Activated CD8-positive, alpha-beta memory T cell treated with anti-CD3 and anti-CD28 coated beads for 1 hour (primary cell): ENCODE measurements at regions not wholly inside any gene's neighbourhood (a gene's known extent, or its start where the extent isn't known, plus 50 kb on each side); places are given as distances from the start of the nearest gene placed in this dataset.

Source experiments
- DNase-seq, 2 donors: peaks; one replicate each; pipeline ENCODE4 v3.0.0-alpha.2; 2020; ENCODE audit warnings: low read depth in 1 of 2; ENCODE audit errors: extremely low read depth in 1 of 2

DNA sequence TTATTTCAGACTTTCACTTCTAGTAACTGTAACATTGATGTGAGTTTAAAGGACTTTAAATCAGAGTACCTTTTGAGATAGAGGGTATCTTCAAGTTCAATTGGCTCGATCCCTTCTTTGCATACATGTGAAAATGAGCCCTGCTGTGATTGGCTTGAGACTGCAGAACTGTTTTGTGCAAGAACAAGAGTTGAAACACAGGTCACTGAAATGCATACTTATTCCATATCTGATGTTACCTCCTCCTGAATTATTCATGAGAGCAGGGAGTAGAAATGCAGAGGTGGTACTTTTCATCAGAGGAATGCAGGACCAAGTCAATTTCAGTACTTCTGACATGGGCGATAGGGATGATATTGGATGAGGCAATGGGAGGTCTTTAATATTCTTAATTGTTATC, 459.5 kb downstream of the TLR4 start:
- DNase-seq = no peak

DNA sequence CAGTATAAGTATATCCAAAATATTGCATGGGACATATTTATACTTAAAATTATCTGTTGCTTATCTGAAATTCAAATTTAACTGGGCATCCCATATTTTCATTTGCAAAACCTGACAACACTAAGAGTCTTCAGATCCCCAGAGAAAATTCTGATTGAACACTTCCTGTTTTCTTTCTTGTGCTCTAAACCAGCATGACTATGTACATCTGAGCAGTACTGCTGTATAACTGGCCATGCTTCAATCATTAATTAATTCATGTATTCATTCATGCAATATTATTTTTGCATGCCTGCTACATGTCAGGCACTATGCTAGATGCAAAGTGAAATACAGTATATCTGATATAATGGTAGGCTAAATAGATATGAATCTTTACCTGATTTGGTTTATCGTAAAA, 461.2 kb downstream of the TLR4 start:
- no peak for DNase-seq

DNA sequence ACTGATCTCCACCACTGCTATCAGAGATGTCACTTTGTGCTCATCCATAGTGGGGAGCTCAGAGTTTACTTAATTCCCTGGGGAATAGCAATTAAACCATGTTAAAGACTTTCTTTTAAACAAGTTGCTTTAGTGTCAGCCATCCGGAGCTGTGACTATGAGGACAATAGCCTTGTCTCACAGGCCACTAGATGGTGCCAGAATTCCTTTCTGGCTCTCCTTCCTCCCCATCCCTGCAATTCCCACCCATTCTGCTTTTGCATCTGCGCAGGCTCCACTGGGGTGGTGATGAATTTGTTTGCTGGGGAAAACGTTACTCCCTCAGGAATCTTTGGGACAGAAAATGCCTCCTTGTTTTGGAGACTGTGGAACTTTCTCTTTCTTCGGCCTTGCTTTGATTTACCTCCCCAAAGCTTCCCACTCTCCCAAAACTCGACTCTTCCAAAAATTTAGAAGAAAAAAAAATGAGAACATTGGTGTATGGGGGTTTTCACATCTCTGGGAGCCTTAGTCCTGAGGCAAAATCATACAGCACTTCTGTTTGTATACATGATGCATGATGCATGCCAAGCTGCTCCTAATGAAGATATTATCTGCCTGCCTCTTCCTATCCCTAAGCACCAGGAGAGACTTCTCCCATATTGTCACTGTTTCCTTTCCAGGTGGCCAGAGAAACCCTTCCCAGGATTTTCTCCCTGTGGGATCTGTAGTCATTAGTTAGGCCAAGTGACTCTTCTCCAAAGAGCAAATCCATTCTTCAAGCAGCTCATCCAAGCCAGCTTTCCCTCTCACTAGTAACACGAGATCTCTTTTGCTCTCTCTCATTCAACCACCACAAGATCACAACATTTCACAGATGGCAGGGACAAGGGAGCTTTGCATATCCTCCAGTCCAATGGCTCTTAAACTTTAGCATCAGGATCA, 466.1 kb downstream of the TLR4 start:
- no peak for DNase-seq

DNA sequence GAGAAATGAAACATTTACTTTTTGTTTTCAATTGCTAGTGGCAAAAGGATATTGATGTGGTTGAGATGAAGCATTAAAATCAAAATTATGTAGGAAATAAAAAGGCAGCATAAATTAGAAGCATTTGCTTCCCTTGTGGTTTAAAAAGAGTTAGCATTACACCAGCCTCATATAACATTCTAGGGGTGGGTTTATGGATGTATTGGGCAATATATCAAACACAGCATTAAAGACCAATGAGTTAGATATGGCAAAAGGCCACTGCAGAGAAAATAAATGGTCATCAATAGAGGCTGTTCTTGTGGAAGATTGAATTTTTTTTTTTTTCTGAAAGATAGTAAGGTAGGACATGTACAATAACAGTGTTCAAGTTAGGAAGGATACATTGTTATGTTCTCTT, 473.0 kb downstream of the TLR4 start:
- DNase-seq = no peak

DNA sequence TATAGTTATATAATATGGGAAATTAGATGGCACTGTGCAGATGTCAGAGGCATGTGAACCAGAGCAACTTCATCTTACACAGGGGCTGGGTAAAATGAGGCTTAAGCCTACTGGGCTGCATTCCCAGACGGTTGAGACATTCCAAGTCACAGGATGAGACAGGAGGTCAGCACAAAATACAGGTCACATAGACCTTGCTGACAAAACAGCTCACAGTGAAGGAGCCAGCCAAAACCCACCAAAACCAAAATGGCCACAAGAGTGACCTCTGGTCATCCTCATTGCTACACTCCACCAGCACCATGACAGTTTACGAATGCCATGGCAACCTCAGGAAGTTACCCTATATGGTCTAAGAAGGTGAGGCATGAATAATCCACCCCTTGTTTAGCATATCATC, 479.4 kb downstream of the TLR4 start:
- DNase-seq = no peak

DNA sequence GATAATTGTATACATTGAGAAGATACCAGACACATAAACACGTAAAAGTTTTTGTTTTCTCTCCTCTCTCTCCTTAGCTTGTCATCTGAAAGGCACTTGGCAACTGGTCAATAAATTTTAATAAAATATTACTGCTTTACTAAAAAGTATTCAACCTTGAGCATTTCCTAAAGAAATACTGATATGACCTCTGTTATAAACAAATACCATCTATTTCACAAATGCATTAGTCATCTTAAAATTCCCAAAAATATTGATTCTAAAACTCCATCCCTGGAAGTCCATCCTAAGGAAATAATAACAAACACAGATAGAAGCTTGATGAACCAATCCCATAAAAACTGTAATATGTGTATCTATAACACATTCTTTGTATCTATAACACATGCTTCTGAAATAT, 483.2 kb downstream of the TLR4 start:
- DNase-seq = no peak

DNA sequence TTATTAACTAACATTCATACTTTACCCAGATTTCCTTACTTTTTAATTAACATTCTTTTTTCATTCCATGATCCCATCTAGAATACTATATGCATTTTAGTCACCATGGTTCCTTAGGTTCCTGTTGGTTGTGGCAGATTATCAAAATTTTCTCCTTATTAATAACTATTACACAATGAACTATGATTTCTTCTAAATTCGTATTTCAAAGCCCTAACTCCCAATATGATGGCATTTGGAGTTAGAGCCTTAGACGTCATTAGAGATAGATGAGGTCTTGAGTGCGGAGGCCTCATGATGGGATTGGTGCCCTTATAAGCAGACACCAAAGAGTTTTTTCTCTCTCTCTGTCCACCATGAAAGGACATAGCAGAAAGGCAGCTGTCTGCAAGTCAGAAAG, 485.4 kb downstream of the TLR4 start:
- DNase-seq = no peak

DNA sequence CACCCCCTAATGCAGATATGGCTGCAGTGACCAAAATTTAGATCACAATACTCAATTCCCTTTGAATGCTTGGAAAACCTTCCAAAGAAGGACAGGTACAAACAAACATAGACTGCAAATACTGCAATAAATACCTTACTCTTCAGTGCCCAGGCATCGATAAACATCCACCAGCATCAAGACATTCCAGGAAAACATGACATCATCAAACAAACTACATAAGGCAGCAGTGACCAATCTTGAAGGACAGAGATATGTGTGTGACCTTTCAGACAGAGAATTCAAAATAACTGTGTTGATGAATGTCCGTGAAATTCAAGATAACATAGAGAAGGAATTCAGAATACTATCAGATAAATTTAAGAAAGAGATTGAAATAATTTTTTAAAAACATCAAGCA, 488.6 kb downstream of the TLR4 start:
- DNase-seq = no peak

DNA sequence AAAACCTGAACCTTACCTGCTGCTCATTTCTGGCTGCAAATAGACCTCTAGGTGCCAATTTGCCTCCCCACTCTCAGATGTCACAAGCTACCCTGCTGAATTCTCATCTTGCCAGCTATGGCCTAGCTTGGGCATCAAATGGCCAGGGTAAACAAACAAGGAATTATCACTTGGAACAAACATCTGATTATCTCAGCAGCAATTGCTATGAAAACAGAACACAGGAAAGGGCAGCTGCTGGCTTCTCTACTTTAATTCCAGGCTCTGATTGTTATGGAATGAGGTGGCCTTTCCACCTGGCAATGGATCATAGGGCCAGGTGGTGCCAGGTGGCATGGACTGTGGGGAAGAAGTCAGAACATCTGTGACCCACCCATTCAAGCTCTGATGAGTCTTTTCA, 505.1 kb downstream of the TLR4 start:
- no peak for DNase-seq

DNA sequence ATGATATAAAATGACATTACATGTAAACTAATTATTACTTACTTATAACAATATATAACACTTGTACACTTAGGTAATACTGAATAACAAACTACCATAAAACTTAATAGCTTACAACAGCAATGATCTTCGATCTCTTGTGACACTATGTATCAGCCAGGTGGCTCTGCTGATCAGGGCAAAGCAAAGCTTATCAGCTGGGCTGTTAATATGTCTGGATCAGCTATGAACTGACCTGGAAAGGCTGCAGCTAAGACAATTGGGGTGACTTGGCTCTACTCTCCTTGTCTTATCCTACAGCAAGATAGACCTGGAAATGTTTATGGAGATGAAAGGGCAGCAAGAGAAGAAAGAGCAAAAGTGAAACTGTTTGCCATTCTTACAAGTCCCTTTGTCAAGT, 511.3 kb downstream of the TLR4 start:
- DNase-seq = no peak

DNA sequence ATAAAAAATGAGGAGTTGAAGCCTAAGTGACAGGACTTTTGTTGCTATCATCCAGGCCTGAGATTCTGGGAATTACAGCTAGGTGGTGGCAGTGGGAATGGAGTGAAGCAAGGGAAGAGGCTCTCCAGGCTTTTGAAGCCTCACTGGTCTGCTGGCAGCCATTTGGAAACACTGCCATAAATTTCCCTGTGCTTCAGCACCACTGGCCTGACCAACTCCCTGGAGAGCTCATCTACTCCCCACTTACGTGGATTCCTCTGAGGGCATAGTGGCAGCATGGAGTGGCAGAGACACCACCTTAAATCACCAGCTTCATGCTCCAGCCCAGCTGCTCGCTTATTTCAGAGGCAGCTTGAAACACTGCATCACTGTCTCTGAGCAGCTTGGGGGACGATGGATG, 518.2 kb downstream of the TLR4 start:
- DNase-seq = no peak

DNA sequence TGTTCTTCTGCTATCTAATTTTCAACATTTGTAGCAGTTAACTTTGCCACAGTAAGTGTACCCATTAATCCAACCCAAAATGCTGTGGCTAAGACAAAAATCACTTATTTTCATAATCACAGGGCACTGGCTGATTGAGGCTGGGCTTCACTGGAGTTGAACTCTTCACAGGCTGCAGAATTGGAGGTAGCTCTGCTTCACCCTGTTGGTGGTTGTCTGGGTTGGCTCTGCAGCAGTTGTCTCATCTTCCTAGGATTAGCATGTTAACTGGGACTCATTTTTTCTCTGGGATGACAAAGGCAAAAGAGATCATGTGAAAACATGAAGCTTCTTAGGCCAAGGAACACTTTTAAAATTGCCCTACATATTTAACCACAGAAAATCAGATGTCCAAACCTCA, 518.9 kb downstream of the TLR4 start:
- no peak for DNase-seq

DNA sequence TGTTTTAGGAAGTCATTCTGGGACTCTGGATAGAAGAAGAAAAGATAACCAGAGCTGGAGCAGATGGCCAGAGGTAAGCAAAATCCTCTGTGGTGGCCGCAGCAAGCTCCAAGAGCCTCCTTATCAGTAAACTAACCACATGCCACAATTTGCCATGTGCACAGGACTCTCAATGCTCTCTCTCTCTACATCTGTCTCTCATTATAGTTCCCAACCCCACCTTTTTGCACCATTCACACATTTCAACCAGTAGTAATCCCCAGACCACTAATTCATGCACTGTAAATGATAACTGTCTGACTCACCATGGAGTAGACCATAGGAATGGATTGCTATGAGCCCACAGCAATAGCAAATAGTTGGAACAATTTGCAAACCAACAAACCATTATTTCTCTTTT, 526.1 kb downstream of the TLR4 start:
- DNase-seq = no peak

DNA sequence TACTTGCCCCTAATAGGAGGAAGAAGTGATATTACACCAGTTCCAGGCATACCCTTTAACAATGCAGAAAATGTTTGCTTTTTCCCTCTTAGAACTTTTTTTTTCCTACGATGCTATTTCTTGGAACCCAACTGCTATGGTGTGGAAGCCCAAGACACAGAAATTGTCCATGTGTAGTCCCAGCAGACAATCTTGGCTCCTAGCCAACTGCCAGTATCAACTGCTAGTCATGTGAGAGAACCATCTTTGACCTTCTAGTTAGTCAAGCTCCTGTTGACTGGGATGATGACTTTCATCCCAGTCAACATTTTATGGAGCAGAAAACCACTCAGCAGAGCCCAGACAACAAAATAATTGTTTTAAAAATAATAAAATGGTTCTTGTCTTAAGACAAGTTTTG, 532.4 kb downstream of the TLR4 start:
- no peak for DNase-seq

DNA sequence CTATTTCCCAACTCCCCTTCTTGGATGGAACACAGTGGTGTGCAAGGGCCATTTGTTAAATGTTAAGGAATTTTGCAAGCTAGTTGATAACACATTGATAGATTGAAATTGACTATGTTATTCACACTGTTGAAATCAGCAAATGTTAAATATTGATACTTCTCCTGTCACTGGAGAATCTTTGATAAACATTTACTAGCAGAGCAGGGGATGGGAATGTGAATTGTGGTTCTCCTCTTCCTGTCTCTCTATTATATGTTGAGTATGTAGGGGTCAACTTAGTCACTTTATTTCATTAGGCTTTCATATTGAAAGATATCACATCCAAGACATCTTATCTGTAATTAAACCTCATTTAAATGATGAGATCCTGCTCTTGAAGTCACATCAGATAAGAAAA, 533.9 kb downstream of the TLR4 start:
- no peak for DNase-seq

DNA sequence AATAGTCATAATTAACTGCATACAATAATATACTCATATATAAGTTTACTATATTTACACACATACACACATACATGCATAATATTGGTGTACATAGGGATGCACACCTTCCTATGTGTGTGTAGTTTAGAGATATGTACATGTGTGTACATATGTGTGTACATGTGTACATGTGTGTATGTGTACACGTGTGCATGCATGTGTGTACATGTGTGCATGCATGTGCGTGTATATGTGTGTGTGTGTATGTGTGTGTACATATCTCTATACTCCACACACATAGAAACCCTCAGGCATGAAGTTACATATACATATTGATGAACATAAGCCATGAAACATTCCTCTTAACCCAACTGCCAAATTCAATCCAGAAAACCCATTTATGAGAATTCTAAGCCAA, 547.8 kb downstream of the TLR4 start:
- DNase-seq = no peak

DNA sequence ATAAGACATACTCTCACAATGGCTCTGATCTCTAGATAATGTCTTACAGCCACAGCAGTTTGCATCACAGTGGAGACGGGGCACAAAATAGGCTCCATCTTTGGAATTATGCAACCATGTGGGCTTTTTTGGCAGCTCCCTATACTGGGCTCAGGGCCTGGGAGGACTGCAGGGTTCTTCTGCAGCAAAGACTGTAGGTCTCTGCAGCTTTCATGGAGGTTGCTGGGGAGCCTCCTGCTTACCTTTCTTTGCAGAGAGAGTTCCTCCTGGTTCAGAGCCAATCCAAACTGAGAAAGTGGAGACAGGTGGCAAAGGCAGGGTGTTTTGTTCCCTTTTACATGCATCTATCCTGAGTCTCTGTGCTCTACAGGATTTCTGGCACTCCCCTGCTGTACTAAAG, 558.0 kb downstream of the TLR4 start:
- DNase-seq = no peak

DNA sequence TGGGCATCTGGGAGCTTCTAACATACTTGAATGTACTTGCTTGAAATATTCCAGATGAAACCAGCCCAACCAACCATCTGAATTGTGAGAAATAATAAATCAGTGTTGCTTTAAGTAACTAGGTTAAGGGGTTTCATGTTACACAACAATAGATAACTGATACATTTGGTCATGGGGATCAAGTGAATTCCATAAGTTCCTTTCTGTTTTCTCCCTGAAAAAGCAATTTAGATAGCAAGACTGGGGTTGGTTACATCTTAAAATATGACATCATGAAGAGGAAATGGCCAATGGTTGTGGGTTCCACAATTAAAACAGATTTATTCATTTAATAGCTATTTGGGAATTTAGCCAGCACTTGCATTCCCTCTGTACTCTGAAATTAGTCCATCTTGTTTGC, 559.7 kb downstream of the TLR4 start:
- DNase-seq = no peak

DNA sequence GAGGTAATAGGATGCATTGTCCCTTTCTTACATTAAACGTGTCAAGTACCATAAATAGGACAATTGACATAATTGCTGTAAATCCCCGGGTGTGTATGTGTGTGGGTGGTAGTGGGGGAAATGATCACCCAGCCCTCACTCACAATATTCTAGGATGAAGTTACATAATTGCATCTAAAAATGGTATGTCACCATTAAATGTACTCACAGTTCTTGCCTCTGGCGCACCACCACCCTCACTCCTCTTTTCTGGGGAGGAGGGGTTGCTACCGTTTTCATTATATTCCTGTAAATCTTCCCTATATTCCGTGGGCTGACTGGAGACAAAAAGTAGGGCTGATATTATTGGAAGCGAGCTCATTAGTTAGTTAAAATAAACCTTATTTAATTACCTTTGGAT, 563.8 kb downstream of the TLR4 start:
- DNase-seq = no peak

DNA sequence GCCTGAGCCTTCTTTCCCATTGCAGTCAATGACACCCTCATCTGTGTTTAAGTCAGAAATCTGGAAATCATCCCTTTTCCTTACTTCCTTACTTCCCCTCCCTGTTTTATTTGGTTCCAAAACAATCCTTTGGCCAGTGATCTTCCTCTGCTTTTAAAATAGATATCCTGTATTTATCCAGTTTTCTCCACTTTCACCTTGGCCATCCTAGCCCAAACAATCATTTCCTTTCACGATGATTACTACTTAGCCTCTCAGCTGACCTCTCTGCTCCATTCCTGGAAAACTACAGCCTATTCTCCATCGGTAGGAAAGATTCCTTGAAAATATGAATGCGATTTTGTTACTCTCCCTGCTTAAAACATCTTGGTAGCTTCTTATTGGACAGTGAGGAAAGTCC, 565.4 kb downstream of the TLR4 start:
- DNase-seq = no peak

DNA sequence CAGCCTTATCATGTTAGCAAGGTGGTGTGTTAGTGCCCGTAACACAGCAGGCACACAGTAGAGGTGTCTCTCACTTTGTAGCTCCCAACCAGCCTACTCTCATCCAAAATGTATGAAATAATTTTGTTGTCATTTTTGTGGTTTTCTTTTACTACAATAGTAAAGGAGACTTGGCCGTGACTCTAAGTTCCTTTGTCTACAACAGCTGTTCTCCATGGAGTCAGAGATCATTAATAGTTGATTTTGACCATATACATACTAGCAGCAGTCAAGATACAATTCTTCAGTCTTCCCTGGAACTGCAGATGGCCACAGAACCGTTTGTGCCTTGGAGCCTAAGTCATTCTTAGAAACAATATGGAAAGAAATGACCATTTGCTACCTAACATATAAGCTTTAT, 567.1 kb downstream of the TLR4 start:
- DNase-seq = no peak

DNA sequence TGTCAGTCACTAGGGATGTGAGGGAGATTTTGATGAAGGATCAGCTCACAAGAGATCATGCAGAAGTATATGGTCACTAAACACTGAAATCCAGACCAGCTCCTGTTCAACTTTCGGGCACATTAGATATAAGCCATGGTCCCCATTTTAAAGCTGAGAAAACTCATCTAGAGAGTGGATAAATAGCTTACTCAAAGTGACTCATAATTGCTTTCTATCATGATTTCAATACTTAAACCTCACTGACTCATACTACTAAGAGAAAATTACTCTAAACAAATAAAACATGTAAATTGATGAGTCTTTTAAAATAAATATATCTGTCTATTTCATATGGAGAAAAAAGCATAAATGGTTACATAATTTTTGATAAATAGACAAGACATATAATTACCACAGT, 567.7 kb downstream of the TLR4 start:
- DNase-seq = no peak

DNA sequence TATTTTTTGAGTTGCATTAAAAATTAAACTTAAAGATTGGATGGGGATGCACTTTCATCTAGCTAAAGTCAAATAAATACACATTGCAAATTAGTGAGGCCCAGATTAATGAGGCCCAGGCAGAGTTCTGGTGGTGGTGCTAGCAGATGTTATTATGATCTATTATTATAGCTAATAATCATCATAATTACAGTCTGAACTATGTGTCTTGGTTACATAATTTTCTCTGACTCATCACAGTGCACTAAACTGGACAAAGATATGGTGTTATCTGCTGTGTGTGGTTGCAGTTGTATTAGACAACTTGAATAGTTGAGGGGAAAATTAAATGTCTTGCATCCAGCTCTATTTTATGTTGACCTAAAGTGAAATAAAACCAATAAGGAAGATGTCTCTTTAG, 568.8 kb downstream of the TLR4 start:
- DNase-seq = no peak
